ACHN (cell line): ENCODE measurements at regions not wholly inside any gene's neighbourhood (a gene's known extent, or its start where the extent isn't known, plus 50 kb on each side); places are given as distances from the start of the nearest gene placed in this dataset.
"Not testable (repeated sequence)": the region's sequence is repeated elsewhere in the genome, so short reads cannot be mapped to it uniquely, and the experiment has no call there.

Source experiments
- DNase-seq: peaks from one replicate; pipeline ENCODE4 v3.0.0-alpha.2; 2015
- in situ Hi-C: cut with HindIII; loops from 2 replicates; pipeline ENCODE4 v1.10.0; 2017; ENCODE audit warnings: low sequenced_read_pairs, low pct_ligation_motif_present, low pct_unique_long_range_greater_than_20kb

GRCh38 chr9:38952715-38953341, 232.9 kb upstream of the FAM240B start:
- DNase-seq, in situ Hi-C loops: not testable (repeated sequence)

- in situ Hi-C loops, DNase-seq: not testable (repeated sequence)
These were observed 226.1 kb upstream of the FAM240B start for GRCh38 chr9:38945929-38946570.

GRCh38 chr9:38944881-38945449, 225.0 kb upstream of the FAM240B start:
- DNase-seq, in situ Hi-C loops: not testable (repeated sequence)

GRCh38 chr9:38940501-38940900, 220.6 kb upstream of the FAM240B start:
- in situ Hi-C loops, DNase-seq: not testable (repeated sequence)

- in situ Hi-C loops, DNase-seq: not testable (repeated sequence)
These were observed 218.7 kb upstream of the FAM240B start for GRCh38 chr9:38938637-38939036.

GRCh38 chr9:38927970-38928369, 208.0 kb upstream of the FAM240B start:
- DNase-seq, in situ Hi-C loops: not testable (repeated sequence)

GRCh38 chr9:38926565-38926964, 206.6 kb upstream of the FAM240B start:
- DNase-seq, in situ Hi-C loops: not testable (repeated sequence)

GRCh38 chr9:38921253-38921652, 201.3 kb upstream of the FAM240B start:
- DNase-seq, in situ Hi-C loops: not testable (repeated sequence)

- in situ Hi-C loops, DNase-seq: not testable (repeated sequence)
These were observed 190.7 kb upstream of the FAM240B start for GRCh38 chr9:38910629-38911028.

GRCh38 chr9:38904719-38905118, 184.8 kb upstream of the FAM240B start:
- in situ Hi-C loops, DNase-seq: not testable (repeated sequence)

- DNase-seq, in situ Hi-C loops: not testable (repeated sequence)
These were observed 181.7 kb upstream of the FAM240B start for GRCh38 chr9:38901534-38902177.

- DNase-seq, in situ Hi-C loops: not testable (repeated sequence)
These were observed 176.5 kb upstream of the FAM240B start for GRCh38 chr9:38896404-38896803.

GRCh38 chr9:38895227-38895626, 175.3 kb upstream of the FAM240B start:
- in situ Hi-C loops, DNase-seq: not testable (repeated sequence)

GRCh38 chr9:38892539-38893232, 172.8 kb upstream of the FAM240B start:
- in situ Hi-C loops: not testable (repeated sequence)

GRCh38 chr9:38886076-38886475, 166.1 kb upstream of the FAM240B start:
- in situ Hi-C loops: not testable (repeated sequence)

More at GRCh38 chr9:38892539-38893232, 172.8 kb upstream of the FAM240B start:
- DNase-seq: not testable (repeated sequence)

GRCh38 chr9:38875616-38876015, 155.7 kb upstream of the FAM240B start:
- DNase-seq, in situ Hi-C loops: not testable (repeated sequence)

More at GRCh38 chr9:38886076-38886475, 166.1 kb upstream of the FAM240B start:
- not testable (repeated sequence) for DNase-seq

GRCh38 chr9:38871282-38871940, 151.5 kb upstream of the FAM240B start:
- DNase-seq, in situ Hi-C loops: not testable (repeated sequence)

GRCh38 chr9:38859827-38860226, 139.9 kb upstream of the FAM240B start:
- DNase-seq, in situ Hi-C loops: not testable (repeated sequence)
